Lung (tissue), 11 donors: ENCODE measurements at regions not wholly inside any gene's neighbourhood (a gene's known extent, or its start where the extent isn't known, plus 50 kb on each side); places are given as distances from the start of the nearest gene placed in this dataset.

Experiments
- ATAC-seq: fragments of 200-7000 bp; cut with Tn5 transposase; one replicate; pipeline ENCODE4 v1.9.1; 2020; ENCODE audit warnings: moderate number of reproducible peaks; ENCODE audit not compliant: insufficient read depth, low FRiP score
- DNase-seq, 3 donors: peaks; one replicate each; pipeline ENCODE4 v3.0.0-alpha.2; 2013 to 2017
- H3K27ac ChIP-seq, 2 donors: one replicate each; pipeline ENCODE4 v1.5.1; 2013; ENCODE audit warnings: mild to moderate bottlenecking in 2 of 2, moderate library complexity in 2 of 2, control low read depth in 1 of 2, inconsistent platforms in 1 of 2, low read depth in 1 of 2, low read length in 1 of 2
- H3K27me3 ChIP-seq, 3 donors: one replicate each; pipeline ENCODE4 v1.5.1; 2013; ENCODE audit warnings: low read length in 2 of 3; ENCODE audit not compliant: control insufficient read depth in 3 of 3, insufficient read depth in 3 of 3
- H3K36me3 ChIP-seq, 4 donors: one replicate each; pipeline ENCODE4 v1.5.1; 2013; ENCODE audit warnings: low read length in 4 of 4, mild to moderate bottlenecking in 1 of 4, moderate library complexity in 1 of 4; ENCODE audit not compliant: control insufficient read depth in 4 of 4, insufficient read depth in 4 of 4
- H3K4me1 ChIP-seq, 5 donors: one replicate each; pipeline ENCODE4 v1.5.1; 2013; ENCODE audit warnings: low read length in 5 of 5, mild to moderate bottlenecking in 2 of 5, moderate library complexity in 1 of 5; ENCODE audit not compliant: control insufficient read depth in 5 of 5, insufficient read depth in 5 of 5
- H3K4me3 ChIP-seq: one replicate; pipeline ENCODE4 v1.5.1; 2013; ENCODE audit warnings: mild to moderate bottlenecking, control low read depth, moderate library complexity
- H3K9ac ChIP-seq, 2 donors: one replicate each; pipeline ENCODE4 v1.5.1; 2013; ENCODE audit warnings: low read length in 2 of 2, control low read depth in 1 of 2; ENCODE audit not compliant: insufficient read depth in 1 of 2
- H3K9me3 ChIP-seq, 4 donors: one replicate each; pipeline ENCODE4 v1.5.1; 2013; ENCODE audit warnings: low read length in 3 of 4, mild to moderate bottlenecking in 1 of 4, moderate library complexity in 1 of 4; ENCODE audit not compliant: control insufficient read depth in 4 of 4, insufficient read depth in 3 of 4
- CTCF ChIP-seq: IDR thresholded peaks from 2 replicates; pipeline ENCODE4 v1.5.1; 2012; ENCODE audit warnings: mild to moderate bottlenecking; ENCODE audit errors: control extremely low read depth, extremely low read depth
- WGBS, 2 donors: extraction: QIAGEN DNeasy Blood & Tissue Kit; methylation state at CpG; one replicate each; pipeline ENCODE4 v1.1.7; 2013; 5-methylcytosine and 5-hydroxymethylcytosine counted together
- donor health status: control.
- donor health status: control.
- donor health status: Bipolar disorder and iron deficiency.
- donor health status: healthy.
- donor health status: DM: yes; HTN: yes; CAD: no.

- DNase-seq (peak in 2 of 3 donors; percentile 54 to 68), ATAC-seq (no peak)
- Histone ChIP-seq H3K36me3 (no peaks in the 10 kb centered on the region), H3K27me3 (no peaks in the 10 kb centered on the region), H3K4me1 (peaks cover 0 to 6% (median 0%) of the 10 kb centered on the region in 5 donors), H3K9me3 (peaks cover 0 to 3% (median 1%) of the 10 kb centered on the region in 4 donors), H3K9ac (peak overlapping the region in 1 of 2 donors; percentile 16), H3K4me3 (no peak overlapping the region), H3K27ac (no peak overlapping the region)
- no peak for TF ChIP-seq CTCF
- WGBS, 2 donors = 72 to 83% methylated on average over 3 of the region's 3 CpGs
Measured at GRCh38 chr4:11894221-11894620, 465.5 kb upstream of the HS3ST1 start.

- Histone ChIP-seq H3K9me3 (no peaks in the 10 kb centered on the region), H3K4me1 (peaks cover 0 to under 1% (median 0%) of the 10 kb centered on the region in 5 donors), H3K9ac (no peak overlapping the region), H3K27me3 (no peaks in the 10 kb centered on the region), H3K36me3 (no peaks in the 10 kb centered on the region), H3K27ac (no peak overlapping the region), H3K4me3 (no peak overlapping the region)
- ATAC-seq = no peak
- DNase-seq = no peak
- no peak for TF ChIP-seq CTCF
- 82 to 89% methylated on average over 2 of the region's 2 CpGs for WGBS, 2 donors
Measured at GRCh38 chr4:11889099-11889498, 460.4 kb upstream of the HS3ST1 start.

GRCh38 chr4:11881947-11882346, 453.3 kb upstream of the HS3ST1 start:
- Histone ChIP-seq H3K4me1 (no peaks in the 10 kb centered on the region), H3K27me3 (no peaks in the 10 kb centered on the region), H3K9ac (no peak overlapping the region), H3K4me3 (no peak overlapping the region), H3K36me3 (no peaks in the 10 kb centered on the region), H3K27ac (no peak overlapping the region), H3K9me3 (no peaks in the 10 kb centered on the region)
- TF ChIP-seq CTCF = no peak
- DNase-seq = no peak
- no peak for ATAC-seq

GRCh38 chr4:11881364-11881763, 452.7 kb upstream of the HS3ST1 start:
- H3K9me3 ChIP-seq = no peaks in the 10 kb centered on the region
- H3K9ac ChIP-seq = no peak overlapping the region
- H3K4me1 ChIP-seq = no peaks in the 10 kb centered on the region
- no peaks in the 10 kb centered on the region for H3K27me3 ChIP-seq
- ATAC-seq (no peak), DNase-seq (no peak)
- no peak overlapping the region for H3K27ac ChIP-seq
- H3K36me3 ChIP-seq = no peaks in the 10 kb centered on the region
- no peak overlapping the region for H3K4me3 ChIP-seq
- no peak for TF ChIP-seq CTCF
